ENCODE measurements at regions not wholly inside any gene's neighbourhood (a gene's known extent, or its start where the extent isn't known, plus 50 kb on each side); places are given as distances from the start of the nearest gene placed in this dataset.

- Histone ChIP-seq H3K36me3 (ENCODE audit: insufficient read depth) (no peaks in the 10 kb centered on the region; the same call in 1 of the 2 replicates), H3K79me2 (replicated peaks; ENCODE audit: insufficient read depth) (no peaks in the 10 kb centered on the region), H3K9me2 (ENCODE audit: insufficient read depth) (no peaks in the 10 kb centered on the region), H2AFZ (no peak overlapping the region), H3K4me2 (no peak overlapping the region), H3F3A (replicated peaks; ENCODE audit: low read depth) (no peaks in the 10 kb centered on the region), H3K4me1 (ENCODE audit: insufficient read depth) (peaks cover 5% of the 10 kb centered on the region; the same call in 1 of the 2 replicates), H4K20me1 (replicated peaks; ENCODE audit: insufficient read depth) (no peaks in the 10 kb centered on the region), H3K27ac (ENCODE audit: low read depth) (no peak overlapping the region), H3K27me3 (ENCODE audit: insufficient read depth) (no peaks in the 10 kb centered on the region), H3K4me3 (no peak overlapping the region)
- Mint-ChIP-seq H3K36me3 (ENCODE audit: low read depth) (peaks cover 2% of the 10 kb centered on the region; the same call in 1 of the 3 replicates), H3K4me1 (peaks cover 12% of the 10 kb centered on the region), H3K27ac (no peak overlapping the region), H3K27me3 (ENCODE audit: insufficient read depth, low read depth, poor library complexity) (no peaks in the 10 kb centered on the region), H3K4me3 (no peak overlapping the region), H3K9me3 (peaks cover 4% of the 10 kb centered on the region; the same call in 2 of the 3 replicates)
- ATAC-seq: no peak
- DNase-seq (ENCODE audit: low spot score): no peak
- no peak for TF ChIP-seq EZH2 (IDR thresholded peaks at IDR 0.05; ENCODE audit: low read depth, unreplicated experiment)
- TF ChIP-seq CREB1 (CRISPR knock-in tag; IDR thresholded peaks at IDR 0.05; ENCODE audit: low read depth): no peak
- TF ChIP-seq, protein P1, sequence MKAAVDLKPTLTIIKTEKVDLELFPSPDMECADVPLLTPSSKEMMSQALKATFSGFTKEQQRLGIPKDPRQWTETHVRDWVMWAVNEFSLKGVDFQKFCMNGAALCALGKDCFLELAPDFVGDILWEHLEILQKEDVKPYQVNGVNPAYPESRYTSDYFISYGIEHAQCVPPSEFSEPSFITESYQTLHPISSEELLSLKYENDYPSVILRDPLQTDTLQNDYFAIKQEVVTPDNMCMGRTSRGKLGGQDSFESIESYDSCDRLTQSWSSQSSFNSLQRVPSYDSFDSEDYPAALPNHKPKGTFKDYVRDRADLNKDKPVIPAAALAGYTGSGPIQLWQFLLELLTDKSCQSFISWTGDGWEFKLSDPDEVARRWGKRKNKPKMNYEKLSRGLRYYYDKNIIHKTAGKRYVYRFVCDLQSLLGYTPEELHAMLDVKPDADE (IDR thresholded peaks at IDR 0.05): no peak
- TF ChIP-seq, protein P2, sequence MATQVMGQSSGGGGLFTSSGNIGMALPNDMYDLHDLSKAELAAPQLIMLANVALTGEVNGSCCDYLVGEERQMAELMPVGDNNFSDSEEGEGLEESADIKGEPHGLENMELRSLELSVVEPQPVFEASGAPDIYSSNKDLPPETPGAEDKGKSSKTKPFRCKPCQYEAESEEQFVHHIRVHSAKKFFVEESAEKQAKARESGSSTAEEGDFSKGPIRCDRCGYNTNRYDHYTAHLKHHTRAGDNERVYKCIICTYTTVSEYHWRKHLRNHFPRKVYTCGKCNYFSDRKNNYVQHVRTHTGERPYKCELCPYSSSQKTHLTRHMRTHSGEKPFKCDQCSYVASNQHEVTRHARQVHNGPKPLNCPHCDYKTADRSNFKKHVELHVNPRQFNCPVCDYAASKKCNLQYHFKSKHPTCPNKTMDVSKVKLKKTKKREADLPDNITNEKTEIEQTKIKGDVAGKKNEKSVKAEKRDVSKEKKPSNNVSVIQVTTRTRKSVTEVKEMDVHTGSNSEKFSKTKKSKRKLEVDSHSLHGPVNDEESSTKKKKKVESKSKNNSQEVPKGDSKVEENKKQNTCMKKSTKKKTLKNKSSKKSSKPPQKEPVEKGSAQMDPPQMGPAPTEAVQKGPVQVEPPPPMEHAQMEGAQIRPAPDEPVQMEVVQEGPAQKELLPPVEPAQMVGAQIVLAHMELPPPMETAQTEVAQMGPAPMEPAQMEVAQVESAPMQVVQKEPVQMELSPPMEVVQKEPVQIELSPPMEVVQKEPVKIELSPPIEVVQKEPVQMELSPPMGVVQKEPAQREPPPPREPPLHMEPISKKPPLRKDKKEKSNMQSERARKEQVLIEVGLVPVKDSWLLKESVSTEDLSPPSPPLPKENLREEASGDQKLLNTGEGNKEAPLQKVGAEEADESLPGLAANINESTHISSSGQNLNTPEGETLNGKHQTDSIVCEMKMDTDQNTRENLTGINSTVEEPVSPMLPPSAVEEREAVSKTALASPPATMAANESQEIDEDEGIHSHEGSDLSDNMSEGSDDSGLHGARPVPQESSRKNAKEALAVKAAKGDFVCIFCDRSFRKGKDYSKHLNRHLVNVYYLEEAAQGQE (IDR thresholded peaks at IDR 0.05; ENCODE audit: unreplicated experiment): no peak
- no peak for TF ChIP-seq ZNF331 (CRISPR knock-in tag; IDR thresholded peaks at IDR 0.05; ENCODE audit: low read depth)
- TF ChIP-seq JUNB (IDR thresholded peaks at IDR 0.05; ENCODE audit: unreplicated experiment): no peak
- TF ChIP-seq, protein P3, sequence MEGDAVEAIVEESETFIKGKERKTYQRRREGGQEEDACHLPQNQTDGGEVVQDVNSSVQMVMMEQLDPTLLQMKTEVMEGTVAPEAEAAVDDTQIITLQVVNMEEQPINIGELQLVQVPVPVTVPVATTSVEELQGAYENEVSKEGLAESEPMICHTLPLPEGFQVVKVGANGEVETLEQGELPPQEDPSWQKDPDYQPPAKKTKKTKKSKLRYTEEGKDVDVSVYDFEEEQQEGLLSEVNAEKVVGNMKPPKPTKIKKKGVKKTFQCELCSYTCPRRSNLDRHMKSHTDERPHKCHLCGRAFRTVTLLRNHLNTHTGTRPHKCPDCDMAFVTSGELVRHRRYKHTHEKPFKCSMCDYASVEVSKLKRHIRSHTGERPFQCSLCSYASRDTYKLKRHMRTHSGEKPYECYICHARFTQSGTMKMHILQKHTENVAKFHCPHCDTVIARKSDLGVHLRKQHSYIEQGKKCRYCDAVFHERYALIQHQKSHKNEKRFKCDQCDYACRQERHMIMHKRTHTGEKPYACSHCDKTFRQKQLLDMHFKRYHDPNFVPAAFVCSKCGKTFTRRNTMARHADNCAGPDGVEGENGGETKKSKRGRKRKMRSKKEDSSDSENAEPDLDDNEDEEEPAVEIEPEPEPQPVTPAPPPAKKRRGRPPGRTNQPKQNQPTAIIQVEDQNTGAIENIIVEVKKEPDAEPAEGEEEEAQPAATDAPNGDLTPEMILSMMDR (conservative IDR thresholded peaks at IDR 0.05; ENCODE audit: low read depth in 2 of 2): no peak
- TF ChIP-seq EZH2phosphoT487 (IDR thresholded peaks at IDR 0.05; ENCODE audit: unreplicated experiment): no peak
Measured at GRCh38 chr9:75712700-75713099, 177.8 kb upstream of the PCSK5 start.

DNA sequence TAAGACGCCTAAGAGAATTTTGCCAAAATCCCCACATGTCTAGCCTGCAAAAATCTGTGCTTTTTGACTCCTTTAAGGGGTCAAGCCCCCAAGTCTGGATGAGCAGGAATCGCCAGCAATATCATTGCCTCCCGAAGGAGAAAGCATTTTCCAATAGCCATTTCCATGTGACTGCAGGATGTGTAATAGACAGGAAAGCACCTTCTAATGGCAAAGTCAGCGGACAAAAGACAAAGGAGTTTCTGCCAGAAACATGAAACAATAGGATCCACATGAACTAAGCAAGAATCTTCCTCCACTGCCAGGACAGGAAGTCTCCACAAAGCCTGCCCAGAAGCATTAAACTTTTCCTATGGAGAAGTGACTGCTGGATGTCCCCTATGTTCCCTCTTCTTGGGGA is 177.1 kb upstream of the PCSK5 start:
- Histone ChIP-seq H3K27me3 (ENCODE audit: insufficient read depth) (no peaks in the 10 kb centered on the region), H3K4me1 (ENCODE audit: insufficient read depth) (peaks cover 5% of the 10 kb centered on the region; the same call in 1 of the 2 replicates), H3F3A (replicated peaks; ENCODE audit: low read depth) (no peaks in the 10 kb centered on the region), H3K9me2 (ENCODE audit: insufficient read depth) (no peaks in the 10 kb centered on the region), H3K4me3 (no peak overlapping the region), H2AFZ (0 out of 2 replicates have a peak overlapping the region, but pooled peaks have one; percentile 44), H3K27ac (ENCODE audit: low read depth) (no peak overlapping the region), H3K4me2 (no peak overlapping the region), H3K36me3 (ENCODE audit: insufficient read depth) (no peaks in the 10 kb centered on the region), H4K20me1 (replicated peaks; ENCODE audit: insufficient read depth) (no peaks in the 10 kb centered on the region), H3K79me2 (replicated peaks; ENCODE audit: insufficient read depth) (no peaks in the 10 kb centered on the region)
- Mint-ChIP-seq H3K9me3 (no peaks in the 10 kb centered on the region), H3K36me3 (ENCODE audit: low read depth) (no peaks in the 10 kb centered on the region), H3K4me1 (peaks cover 12% of the 10 kb centered on the region), H3K27me3 (ENCODE audit: insufficient read depth, low read depth, poor library complexity) (no peaks in the 10 kb centered on the region), H3K27ac (no peak overlapping the region), H3K4me3 (no peak overlapping the region)
- DNase-seq (ENCODE audit: low spot score) (no peak), ATAC-seq (no peak)
- TF ChIP-seq POLR2AphosphoS5 (IDR thresholded peaks at IDR 0.05; ENCODE audit: low read depth): no peak
- no peak for TF ChIP-seq CREB1 (CRISPR knock-in tag; IDR thresholded peaks at IDR 0.05; ENCODE audit: low read depth)
